Right renal pelvis (tissue), 4 donors: ENCODE measurements at regions not wholly inside any gene's neighbourhood (a gene's known extent, or its start where the extent isn't known, plus 50 kb on each side); places are given as distances from the start of the nearest gene placed in this dataset.
A peak's percentile ranks its signal among the peaks of the same experiment; 100 is the strongest.

ENCODE experiments used
- DNase-seq, 4 donors: peaks; one replicate each; pipeline ENCODE4 v3.0.0-alpha.2; 2013; ENCODE audit warnings: low read depth in 4 of 4, low spot score in 3 of 4, missing footprints in 1 of 4

DNA sequence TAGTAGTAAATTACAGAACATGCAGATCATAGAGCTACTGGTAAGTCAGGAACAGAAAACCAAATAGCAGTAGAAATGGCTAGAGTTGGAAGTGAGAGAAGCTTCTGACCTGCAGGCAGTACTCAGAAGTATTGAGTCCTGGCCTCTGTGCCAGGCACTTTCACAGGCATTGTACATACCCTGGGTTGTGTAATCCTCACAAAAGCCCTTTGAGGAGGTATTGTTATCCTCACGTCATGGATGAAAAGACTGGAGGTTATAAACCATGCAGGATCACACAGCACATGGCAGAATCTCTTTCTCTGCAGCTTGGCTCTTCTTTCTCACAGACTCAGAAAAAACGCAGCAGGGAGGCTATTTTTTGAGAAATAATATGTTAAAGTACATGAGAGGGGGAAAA is 789.3 kb upstream of the FAM98A start:
- DNase-seq = no peak

DNA sequence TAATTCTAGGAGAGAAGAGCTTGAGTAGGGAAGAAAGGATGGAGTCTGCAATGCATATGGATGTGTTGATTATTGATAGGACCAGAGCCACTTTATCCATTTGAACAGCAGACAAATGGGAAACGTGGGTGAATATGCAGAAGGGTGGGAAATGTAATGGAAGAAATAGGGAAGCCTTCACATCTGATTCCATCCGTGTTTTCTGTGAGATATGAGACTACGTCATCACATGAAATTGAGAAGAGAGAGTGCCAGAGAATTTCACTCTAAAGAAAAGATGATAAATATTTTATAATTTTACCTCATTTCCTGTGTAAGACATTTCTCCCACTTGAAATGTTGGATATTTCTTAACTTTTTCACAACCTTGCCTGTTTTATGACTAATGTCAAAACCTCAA is 788.4 kb upstream of the FAM98A start:
- no peak for DNase-seq

DNA sequence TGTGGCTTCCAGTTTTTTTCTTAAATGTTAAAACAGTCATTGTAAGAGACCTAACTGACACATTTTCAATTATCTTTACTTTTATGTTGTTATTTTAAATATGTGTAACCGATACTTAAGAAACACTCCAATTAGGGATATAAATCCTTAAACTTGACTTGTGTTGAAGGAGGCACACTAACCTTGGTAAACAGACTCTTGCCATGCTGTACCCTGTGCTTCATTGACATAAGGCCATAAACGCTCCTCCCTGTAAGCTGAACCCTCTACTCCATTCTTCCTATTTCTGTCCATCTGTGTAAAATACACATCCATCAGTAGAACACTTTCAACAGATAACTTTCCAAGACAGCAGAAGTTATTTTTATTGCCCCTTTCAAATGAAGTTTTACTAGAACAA is 780.5 kb upstream of the FAM98A start:
- no peak for DNase-seq

DNA sequence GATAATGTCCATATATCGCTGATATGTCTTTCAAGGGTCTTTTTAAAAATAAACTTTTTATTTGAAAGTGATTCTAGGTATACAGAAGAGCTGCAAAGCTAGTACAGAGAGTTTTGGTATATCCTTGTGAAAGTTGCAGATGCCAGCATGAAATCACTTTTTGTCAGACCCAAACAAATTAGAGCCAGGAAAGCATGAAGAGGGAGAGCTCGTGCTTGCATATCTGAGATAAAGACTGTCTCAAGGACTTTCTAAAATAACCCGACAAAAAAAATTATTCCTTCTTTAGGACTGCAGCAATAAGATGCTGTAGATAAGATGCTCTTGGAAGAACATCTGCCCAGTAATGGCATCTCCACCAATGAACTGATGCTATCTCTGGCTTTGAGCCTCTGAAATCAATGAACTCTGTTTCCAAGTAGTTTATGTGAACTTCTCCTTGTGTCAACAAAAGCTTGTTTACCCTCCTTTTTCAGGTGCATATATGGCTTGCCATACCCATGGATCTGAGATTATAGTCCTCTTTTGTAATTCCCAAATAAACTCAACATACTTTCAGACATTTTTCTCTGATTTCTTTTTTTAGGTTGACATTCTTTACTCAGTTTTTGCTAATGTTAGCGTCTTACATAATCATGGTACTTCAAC is 774.6 kb upstream of the FAM98A start:
- DNase-seq = no peak

DNA sequence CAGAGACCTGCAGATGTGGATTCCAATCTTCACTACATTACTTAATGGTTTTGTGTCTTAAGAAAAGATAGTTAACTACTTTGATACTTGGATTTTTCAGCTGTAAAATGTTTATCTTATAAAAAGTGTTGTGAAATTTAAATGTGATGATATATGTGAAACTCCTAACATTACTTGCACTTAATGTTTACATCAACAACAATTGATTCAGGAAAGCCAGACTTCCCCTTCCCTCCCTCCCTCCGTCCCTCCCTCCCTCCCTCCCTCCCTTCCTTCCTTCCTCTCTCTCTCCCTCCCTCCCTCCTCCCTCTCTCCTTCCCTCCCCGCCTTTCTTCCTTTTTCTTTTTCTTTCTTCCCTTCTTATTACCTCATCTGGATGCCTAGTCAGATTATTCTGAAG is 773.9 kb upstream of the FAM98A start:
- no peak for DNase-seq

DNA sequence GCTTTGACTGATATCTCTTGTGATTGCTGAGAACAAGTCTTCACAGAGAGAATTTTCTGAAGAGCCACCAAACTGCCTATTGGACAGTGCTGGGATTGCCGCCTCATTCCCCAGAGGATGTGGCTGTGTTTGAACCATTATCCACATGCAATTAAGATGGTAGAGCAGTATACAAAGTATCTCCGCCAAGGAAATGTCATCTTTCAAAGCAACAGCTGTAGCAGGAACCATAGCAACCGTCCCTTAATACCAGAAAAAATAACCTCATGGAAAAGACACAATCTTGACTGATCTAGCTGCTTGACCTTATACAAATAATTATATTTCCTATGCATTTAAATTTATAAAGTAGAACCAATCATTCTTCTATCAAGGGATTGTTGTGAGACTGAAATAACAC is 772.6 kb upstream of the FAM98A start:
- no peak for DNase-seq

DNA sequence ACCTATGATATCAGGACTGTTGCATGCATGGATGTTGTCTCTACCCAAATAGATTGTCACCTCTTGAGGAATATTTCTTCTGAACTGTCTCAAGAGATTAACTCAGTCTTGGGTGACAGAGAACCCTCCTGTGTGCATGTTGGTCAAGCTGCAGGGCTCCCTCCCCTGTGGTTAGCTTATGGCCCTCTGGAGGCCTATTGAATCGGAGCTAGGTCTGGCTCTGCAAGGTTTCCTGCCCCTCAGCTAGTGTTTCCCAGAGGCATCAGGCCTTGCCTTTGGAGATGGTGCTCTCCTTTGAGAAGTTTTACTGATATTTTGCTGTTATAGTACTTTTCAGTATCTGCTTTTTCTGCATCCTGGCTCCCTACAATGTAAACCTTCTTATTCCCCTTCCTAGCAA is 769.2 kb upstream of the FAM98A start:
- DNase-seq = no peak

DNA sequence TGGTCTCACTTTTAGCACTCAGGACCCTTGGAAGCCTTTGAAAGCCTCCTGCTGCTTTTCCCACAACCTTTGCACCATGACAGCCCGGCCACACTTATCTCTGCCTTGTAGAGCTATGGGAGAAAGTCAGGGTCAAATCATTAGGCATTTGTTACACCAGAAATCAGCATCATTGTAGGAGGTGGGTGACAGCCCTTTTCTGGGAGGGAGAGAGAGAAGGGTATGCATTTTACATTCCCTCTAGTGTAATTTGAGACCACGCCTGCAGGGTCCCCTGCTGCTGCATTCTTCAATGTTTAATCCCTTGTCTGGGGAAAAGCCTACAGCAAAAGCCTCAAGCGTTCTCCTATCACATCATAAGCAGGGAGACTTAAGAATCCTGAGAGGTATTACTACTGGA is 766.8 kb upstream of the FAM98A start:
- DNase-seq = peak in 3 of 4 donors; percentile 16 to 25 (median 18)

DNA sequence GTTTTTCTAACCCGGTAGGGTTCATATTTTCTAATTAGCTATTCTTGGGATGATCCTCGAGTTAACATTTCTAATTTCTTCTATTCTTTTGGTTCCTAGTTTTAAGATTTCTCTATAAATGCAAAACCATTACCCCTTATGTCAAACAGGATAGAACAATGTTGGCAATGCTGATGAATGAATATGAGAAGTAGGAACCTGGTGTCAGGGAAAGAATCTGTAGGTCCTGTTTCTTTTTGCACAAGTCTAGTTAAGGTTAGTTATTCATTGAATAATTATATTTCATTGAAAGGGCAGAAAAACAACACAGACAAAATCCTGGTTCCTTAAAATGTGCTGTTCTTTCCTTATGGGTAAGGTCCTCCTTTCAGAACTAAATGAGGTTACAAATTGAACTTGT is 766.4 kb upstream of the FAM98A start:
- no peak for DNase-seq

DNA sequence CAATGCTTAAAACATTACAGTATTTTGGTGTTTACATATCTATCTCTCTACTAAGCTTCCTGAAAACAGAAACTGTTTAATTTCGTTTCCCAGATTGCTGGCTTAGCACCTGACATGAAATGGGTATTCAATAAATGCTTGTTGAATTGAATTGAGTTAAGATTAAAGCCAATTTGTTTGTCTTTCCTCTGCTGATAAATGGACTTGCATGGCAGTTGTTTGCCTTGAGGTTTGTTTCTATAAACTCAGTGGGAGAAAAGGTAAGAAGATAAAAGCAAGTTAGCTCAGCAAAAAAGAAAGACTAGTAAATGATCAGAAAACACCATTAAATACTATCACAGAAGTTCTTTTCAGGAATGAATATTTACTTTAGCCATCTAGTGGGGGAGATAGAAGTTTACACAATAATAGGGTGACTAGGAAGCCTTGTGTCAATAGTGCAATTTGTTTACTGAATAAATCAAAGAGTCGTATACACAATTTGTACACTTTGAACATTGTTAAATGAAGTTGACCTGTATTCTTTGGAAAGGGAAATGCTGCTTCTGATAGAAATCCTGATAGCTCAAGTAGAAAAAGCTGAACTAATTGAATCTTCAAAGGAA is 754.5 kb upstream of the FAM98A start:
- DNase-seq = no peak

DNA sequence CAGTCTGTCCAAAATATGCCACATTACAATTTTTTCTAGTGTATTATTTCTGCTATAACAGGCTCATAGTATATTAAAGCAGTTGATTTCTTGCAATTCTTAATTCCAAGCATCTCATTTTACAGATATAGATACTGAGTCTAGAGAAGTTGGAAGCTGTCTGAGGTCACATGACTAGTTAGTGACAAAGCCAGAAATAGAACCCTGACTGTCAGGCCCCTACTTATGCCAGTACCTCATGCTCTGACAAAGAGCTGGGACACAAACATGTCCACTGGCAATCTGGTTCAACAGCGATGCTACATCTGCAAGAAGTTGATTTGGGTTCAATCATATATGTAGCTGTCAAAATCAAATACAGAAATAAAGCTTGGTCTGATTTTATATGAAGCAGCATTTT is 750.4 kb upstream of the FAM98A start:
- DNase-seq = no peak

DNA sequence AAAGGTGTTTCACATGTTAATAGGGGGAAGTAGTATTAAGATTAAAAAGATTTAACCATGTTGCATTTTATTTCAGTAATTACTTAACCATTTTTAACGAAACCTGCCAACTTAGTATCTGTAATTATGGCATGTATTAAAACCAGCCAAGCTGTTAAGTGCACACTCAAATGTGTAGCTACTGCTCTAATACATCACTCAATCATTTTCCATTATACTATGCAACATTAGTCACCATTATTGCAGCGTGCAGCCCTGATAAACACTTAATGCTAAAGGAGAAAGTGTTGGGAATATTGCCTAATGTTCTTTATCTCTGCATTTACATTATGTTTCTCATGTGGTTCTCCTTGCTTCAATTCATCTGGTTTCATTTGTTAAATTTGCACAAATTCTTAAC is 745.9 kb upstream of the FAM98A start:
- DNase-seq = no peak

DNA sequence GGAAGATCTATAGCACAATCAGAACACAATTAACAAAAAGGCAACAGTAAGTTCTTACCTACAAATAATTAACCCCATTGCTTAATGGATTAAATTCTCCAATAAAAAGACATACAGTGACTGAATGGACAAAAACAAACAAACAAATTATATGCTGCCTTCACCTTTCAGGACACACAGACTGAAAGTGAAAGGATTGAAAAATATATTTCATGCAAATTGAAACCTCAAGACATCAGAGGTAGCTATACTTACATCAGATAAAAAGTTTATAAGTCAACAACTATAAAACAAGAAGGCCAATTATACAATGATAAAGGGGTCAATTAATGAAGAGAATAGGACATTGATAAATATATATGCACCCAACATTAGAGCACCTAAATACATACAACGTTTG is 741.2 kb upstream of the FAM98A start:
- DNase-seq = no peak

DNA sequence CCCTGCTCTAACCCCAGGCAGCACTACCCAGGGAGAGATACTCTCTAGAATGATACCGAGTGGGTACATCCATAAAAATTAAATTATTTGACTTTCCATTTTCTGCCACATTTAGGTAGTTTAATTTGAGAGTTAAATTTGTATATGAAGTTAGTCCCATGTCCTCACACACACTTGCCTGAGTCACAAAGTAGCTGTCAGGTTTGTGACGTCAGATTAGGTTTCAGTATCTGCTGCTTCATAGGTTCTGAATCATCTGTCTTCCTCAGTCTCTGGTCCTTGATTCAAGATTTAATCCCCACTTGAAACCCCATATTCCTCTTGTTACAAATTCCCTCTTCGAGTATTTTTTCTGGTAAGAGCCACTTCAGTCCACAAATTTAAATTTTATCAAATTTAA is 738.6 kb upstream of the FAM98A start:
- no peak for DNase-seq

DNA sequence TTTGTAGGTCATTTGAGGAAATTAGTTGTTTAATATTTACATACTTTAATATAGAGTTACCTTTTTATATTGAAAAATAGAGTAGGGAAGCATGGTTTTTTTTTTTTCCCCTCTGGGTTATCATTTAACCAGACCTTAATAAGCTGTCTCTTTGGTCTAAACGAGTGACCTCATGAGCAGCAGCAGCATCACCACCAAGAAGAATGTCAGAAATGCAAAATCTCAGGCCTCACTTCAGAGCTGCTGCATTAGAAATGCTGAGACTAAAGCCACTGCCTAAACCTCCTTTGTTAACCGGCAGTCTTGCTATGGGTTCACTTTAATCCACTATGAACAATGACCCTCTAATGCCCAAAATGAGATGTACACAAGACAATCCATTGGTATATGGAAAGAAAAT is 733.7 kb upstream of the FAM98A start:
- DNase-seq = no peak

DNA sequence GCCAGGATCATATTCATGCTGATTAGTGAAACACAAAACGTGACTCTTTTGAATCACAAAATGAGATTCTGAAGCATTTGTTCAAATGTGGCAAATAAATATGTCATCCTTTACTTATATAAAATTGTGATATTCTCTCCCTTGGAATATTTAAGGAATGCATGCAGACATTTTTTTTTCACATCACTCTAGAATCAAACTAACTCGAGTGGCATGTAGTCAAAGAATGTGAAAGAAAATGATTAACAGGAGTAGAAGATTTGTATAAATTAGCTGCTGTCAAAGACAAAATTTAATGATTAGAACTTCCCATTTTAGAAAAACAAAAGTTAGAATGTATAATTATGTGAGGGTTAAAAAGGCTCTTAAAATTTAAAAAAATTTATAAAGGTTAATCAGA is 721.0 kb upstream of the FAM98A start:
- DNase-seq = no peak

DNA sequence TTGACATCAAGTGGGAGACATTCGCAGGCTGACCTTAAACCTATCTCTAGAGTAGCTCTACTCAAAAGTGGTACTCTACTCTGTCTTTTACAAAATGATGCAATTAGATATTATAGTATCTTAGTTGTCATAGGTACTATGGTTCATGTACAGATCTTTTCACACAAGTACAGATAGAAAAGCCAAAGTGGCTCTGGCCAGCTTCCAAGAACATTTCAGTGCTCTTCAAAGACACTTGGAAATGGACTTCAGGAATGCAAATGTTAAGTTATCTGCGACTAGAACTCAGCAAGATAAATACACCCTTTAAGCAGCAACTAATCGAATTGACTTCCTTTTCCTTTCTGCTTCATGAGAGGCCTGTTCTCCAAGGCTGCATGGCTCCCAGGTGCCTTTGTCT is 718.7 kb upstream of the FAM98A start:
- DNase-seq = no peak

DNA sequence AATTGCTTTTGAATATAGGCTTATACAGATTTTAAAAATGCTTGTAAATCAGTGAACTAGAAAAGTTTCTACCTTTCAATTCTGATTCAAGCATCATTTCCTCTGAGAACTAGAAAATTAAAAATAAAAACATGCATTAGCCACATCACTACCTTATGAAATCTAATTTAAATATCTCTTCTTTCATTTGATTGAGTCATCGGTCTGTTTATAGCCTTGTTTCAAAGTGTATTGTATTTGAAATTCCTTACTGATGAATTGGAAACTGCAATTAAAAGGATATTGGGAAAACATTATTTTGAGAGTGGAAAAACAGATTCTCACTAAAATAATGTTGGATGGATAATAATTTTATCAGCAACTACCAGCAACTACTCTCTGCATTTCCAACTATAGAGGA is 717.7 kb upstream of the FAM98A start:
- no peak for DNase-seq

DNA sequence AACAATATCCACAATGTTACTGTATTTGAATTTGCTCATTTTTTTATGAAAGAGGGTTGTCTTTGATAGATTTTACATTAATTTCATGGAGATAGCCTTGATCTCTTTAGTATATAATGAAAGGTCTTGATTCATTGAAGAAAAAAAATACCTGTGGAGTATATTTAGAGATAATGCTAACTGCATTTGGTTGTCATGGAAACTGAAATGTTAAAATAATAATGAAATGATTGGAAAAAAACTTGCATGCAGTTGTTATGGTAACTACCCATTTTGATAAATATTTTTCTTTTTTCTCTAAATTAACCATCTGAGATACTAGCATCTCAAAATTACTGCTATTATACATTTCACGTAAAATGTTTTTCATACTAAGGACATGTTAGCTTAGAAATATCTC is 712.7 kb upstream of the FAM98A start:
- no peak for DNase-seq

DNA sequence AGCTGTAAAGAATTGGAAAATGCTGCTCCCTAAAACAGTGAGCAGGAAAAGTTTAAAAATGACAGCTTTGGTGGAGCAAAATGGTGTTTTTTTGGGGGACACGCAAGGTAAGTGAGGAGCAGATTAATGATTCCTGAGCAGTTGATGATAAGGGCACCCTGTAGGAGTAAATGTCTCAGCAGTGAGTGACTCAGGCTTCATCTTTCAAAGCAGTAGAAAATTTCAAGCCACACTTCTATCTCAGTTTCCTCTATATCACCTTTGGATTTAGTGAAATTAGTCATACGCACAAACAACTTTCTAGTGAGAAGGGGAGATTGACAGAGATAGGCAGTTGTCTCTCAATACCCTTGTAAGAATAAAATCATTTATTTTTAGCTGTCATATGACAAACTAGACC is 709.0 kb upstream of the FAM98A start:
- DNase-seq = no peak

DNA sequence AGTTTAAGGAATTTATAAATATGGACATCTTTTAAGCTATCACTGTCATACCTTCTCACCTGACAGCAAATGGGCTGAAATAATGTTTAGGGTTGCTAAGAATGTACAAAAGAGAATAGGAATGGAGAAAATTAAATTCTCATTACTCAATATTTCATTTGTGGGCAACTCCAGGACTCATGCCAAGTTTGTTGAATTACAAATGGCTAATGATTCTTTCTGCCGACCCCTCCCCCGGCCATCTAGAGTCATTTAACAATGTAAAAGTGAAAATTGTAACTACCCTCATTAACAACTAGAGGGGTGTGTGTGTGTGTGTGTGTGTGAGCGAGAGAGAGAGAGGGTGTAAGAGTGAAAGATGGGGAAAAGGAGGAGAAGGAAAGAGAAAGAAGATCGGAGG is 708.5 kb upstream of the FAM98A start:
- no peak for DNase-seq

DNA sequence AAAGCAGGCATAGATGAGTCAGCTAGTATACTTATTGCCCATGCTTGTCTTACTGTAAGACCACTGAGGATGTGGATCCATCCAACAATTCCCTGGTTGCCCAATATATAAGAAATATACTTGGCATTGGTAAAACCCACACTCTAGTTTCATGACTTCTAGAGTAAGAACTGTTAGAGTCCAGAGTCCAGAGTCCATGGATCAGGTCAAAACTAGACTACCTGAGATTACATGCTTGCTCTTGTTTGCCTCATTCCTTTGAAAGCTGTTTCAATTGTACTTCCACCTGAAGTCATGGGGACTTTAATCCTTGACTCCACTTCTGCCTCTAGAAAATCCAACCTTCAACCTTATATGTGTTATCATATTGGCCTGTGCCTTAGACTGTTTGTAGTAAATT is 707.6 kb upstream of the FAM98A start:
- no peak for DNase-seq

DNA sequence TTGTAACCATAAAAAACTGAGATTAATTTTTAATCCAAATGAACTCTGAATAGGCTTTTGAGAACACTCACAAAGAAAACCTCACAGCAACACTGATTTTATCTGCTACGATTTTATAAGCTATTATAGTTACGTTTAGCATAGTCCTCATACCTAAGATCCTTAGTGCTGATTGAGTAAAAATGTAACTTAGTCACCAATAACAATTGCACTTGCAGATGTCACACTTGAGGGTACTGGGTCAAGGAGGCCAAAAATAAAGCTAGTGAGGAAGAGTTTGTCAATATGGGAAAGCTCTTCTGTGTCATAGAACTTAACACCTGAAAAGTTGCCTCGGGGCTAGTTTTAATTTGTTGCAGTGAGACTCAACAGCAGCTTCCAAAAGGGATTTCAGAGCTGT is 706.5 kb upstream of the FAM98A start:
- DNase-seq = no peak
